ENCODE measurements at regions not wholly inside any gene's neighbourhood (a gene's known extent, or its start where the extent isn't known, plus 50 kb on each side); places are given as distances from the start of the nearest gene placed in this dataset.

GRCh38 chr7:125512373-125512772 lies 582.7 kb upstream of the POT1 start:
- ChIA-PET POLR2A (no interaction called here), CTCF (no interaction called here)
- Mint-ChIP-seq H3K27ac (no peak overlapping the region), H3K9me3 (ENCODE audit: insufficient read depth) (peaks cover 4% of the 10 kb centered on the region), H3K36me3 (ENCODE audit: low read depth) (no peaks in the 10 kb centered on the region), H3K4me3 (no peak overlapping the region), H3K27me3 (ENCODE audit: low read depth) (no peaks in the 10 kb centered on the region), H3K4me1 (ENCODE audit: low read depth) (no peaks in the 10 kb centered on the region)
- no peak for ATAC-seq
- DNase-seq: no peak

- no peak overlapping the region for H3K27ac Mint-ChIP-seq
- ChIA-PET POLR2A (no interaction called here), CTCF (no interaction called here)
- DNase-seq (no peak), ATAC-seq (no peak)
- peaks cover 4% of the 10 kb centered on the region for H3K9me3 Mint-ChIP-seq (ENCODE audit: insufficient read depth)
- H3K27me3 Mint-ChIP-seq (ENCODE audit: low read depth): no peaks in the 10 kb centered on the region
- no peaks in the 10 kb centered on the region for H3K36me3 Mint-ChIP-seq (ENCODE audit: low read depth)
- H3K4me1 Mint-ChIP-seq (ENCODE audit: low read depth): no peaks in the 10 kb centered on the region
- H3K4me3 Mint-ChIP-seq: no peak overlapping the region
These were observed 581.7 kb upstream of the POT1 start for GRCh38 chr7:125511310-125511709.

GRCh38 chr7:125506331-125506730 lies 576.7 kb upstream of the POT1 start:
- POLR2A ChIA-PET: no interaction called here
- no peaks in the 10 kb centered on the region for H3K36me3 Mint-ChIP-seq (ENCODE audit: low read depth)
- H3K4me3 Mint-ChIP-seq: no peak overlapping the region
- no peaks in the 10 kb centered on the region for H3K4me1 Mint-ChIP-seq (ENCODE audit: low read depth)
- H3K27ac Mint-ChIP-seq: no peak overlapping the region
- CTCF ChIA-PET: no interaction called here
- ATAC-seq (no peak), DNase-seq (no peak)
- peaks cover 14% of the 10 kb centered on the region for H3K9me3 Mint-ChIP-seq (ENCODE audit: insufficient read depth)
- no peaks in the 10 kb centered on the region for H3K27me3 Mint-ChIP-seq (ENCODE audit: low read depth)

DNA sequence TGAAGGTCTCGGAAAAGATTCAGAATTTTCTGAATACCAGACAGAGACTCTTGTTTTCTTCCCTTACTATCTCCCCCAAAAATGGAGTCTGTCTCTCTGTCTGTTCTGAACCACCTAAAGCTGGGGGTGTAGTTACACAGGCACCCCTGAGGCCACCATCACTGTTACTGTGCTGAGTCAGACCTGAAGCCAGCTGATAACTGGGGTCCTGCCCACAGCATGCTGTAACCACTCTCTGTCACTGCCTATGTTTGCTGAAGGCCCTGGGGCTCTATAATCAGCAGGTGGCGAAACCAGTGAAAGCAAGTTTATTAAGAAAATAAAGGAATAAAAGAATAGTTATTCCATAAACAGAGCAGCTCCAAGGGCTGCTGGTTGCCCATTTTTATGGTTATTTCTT lies 575.2 kb upstream of the POT1 start:
- Mint-ChIP-seq H3K36me3 (ENCODE audit: low read depth) (no peaks in the 10 kb centered on the region), H3K9me3 (ENCODE audit: insufficient read depth) (peaks cover 14% of the 10 kb centered on the region), H3K27me3 (ENCODE audit: low read depth) (no peaks in the 10 kb centered on the region), H3K27ac (no peak overlapping the region), H3K4me3 (no peak overlapping the region), H3K4me1 (ENCODE audit: low read depth) (no peaks in the 10 kb centered on the region)
- ATAC-seq (no peak), DNase-seq (no peak)
- ChIA-PET POLR2A (no interaction called here), CTCF (no interaction called here)

GRCh38 chr7:125495997-125496396 lies 566.4 kb upstream of the POT1 start:
- Mint-ChIP-seq H3K36me3 (ENCODE audit: low read depth) (no peaks in the 10 kb centered on the region), H3K27ac (no peak overlapping the region), H3K4me3 (no peak overlapping the region), H3K9me3 (ENCODE audit: insufficient read depth) (peaks cover 5% of the 10 kb centered on the region), H3K4me1 (ENCODE audit: low read depth) (no peaks in the 10 kb centered on the region), H3K27me3 (ENCODE audit: low read depth) (no peaks in the 10 kb centered on the region)
- ATAC-seq: no peak
- ChIA-PET CTCF (no interaction called here), POLR2A (no interaction called here)
- no peak for DNase-seq

DNA sequence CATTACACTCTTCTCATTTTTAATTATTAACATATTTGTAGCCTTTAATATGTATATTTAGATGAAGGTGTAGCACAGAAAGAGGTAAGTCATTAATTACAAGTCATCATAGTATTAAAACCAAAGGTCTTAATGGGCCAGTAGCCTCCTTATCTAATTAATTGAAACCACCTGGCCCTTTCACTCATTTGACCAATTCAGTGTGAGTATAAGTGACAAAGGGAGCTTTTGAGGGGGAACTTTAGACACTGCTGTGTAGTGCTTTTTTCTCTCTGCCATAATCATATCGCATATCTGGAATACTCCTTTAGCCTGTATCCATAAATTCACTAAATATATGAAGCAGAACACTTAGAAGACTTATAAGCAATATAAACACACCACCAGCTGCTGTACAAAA lies 562.9 kb upstream of the POT1 start:
- H3K9me3 Mint-ChIP-seq (ENCODE audit: insufficient read depth): peaks cover 5% of the 10 kb centered on the region
- H3K27ac Mint-ChIP-seq: no peak overlapping the region
- no peaks in the 10 kb centered on the region for H3K27me3 Mint-ChIP-seq (ENCODE audit: low read depth)
- CTCF ChIA-PET: no interaction called here
- H3K4me1 Mint-ChIP-seq (ENCODE audit: low read depth): no peaks in the 10 kb centered on the region
- no peak for ATAC-seq
- no peak for DNase-seq
- POLR2A ChIA-PET: no interaction called here
- H3K4me3 Mint-ChIP-seq: no peak overlapping the region
- no peaks in the 10 kb centered on the region for H3K36me3 Mint-ChIP-seq (ENCODE audit: low read depth)

DNA sequence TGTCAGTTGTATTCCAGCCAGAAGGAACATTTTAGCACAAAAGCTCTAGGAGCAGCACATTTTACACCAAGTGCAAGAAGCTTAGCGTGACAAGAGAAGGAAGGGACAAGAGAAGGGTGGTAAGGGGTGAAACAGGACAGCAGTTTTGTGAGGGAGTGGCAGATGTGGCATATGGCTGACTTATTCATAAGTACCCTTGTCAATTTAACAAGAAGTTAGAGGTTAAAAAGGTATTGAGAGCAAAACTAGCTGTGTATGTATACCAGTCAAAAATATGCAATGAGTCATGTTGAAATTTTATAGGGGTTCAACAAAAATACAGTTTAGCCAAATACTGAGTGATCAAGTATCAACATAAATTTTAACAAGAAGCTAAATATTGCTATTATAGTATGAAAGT lies 561.5 kb upstream of the POT1 start:
- Mint-ChIP-seq H3K4me3 (no peak overlapping the region), H3K4me1 (ENCODE audit: low read depth) (no peaks in the 10 kb centered on the region), H3K9me3 (ENCODE audit: insufficient read depth) (peaks cover 5% of the 10 kb centered on the region), H3K36me3 (ENCODE audit: low read depth) (no peaks in the 10 kb centered on the region), H3K27me3 (ENCODE audit: low read depth) (no peaks in the 10 kb centered on the region), H3K27ac (no peak overlapping the region)
- ChIA-PET CTCF (no interaction called here), POLR2A (no interaction called here)
- ATAC-seq (no peak), DNase-seq (no peak)

- DNase-seq: no peak
- CTCF ChIA-PET: no interaction called here
- Mint-ChIP-seq H3K9me3 (ENCODE audit: insufficient read depth) (peaks cover 5% of the 10 kb centered on the region), H3K4me3 (no peak overlapping the region), H3K36me3 (ENCODE audit: low read depth) (no peaks in the 10 kb centered on the region), H3K4me1 (ENCODE audit: low read depth) (no peaks in the 10 kb centered on the region), H3K27me3 (ENCODE audit: low read depth) (no peaks in the 10 kb centered on the region), H3K27ac (no peak overlapping the region)
- POLR2A ChIA-PET: no interaction called here
- no peak for ATAC-seq
These were observed 560.5 kb upstream of the POT1 start for GRCh38 chr7:125490167-125490566.

DNA sequence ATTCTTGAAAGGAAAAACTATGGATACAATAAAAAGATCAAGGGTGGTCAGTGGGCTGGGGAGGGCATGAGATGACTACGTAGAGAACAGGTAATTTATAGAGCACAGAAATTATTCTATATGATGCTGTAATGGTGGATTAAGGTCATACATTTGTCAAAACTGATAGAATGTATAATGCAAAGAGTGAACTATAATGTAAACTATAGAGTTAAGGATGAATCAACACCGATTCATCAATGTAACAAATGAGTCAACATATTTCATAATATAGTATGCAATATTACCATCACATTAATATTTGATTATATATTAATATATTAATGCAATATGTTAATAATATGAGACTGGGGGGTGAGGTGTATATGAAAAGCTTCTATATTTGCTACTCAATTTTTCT lies 555.6 kb upstream of the POT1 start:
- ATAC-seq (no peak), DNase-seq (no peak)
- Mint-ChIP-seq H3K4me1 (ENCODE audit: low read depth) (no peaks in the 10 kb centered on the region), H3K27ac (no peak overlapping the region), H3K4me3 (no peak overlapping the region), H3K27me3 (ENCODE audit: low read depth) (no peaks in the 10 kb centered on the region), H3K9me3 (ENCODE audit: insufficient read depth) (no peaks in the 10 kb centered on the region), H3K36me3 (ENCODE audit: low read depth) (no peaks in the 10 kb centered on the region)
- ChIA-PET POLR2A (no interaction called here), CTCF (no interaction called here)

GRCh38 chr7:125484755-125485154 lies 555.1 kb upstream of the POT1 start:
- POLR2A ChIA-PET: no interaction called here
- H3K36me3 Mint-ChIP-seq (ENCODE audit: low read depth): no peaks in the 10 kb centered on the region
- H3K27me3 Mint-ChIP-seq (ENCODE audit: low read depth): no peaks in the 10 kb centered on the region
- H3K4me1 Mint-ChIP-seq (ENCODE audit: low read depth): no peaks in the 10 kb centered on the region
- CTCF ChIA-PET: no interaction called here
- H3K9me3 Mint-ChIP-seq (ENCODE audit: insufficient read depth): no peaks in the 10 kb centered on the region
- no peak overlapping the region for H3K4me3 Mint-ChIP-seq
- no peak for ATAC-seq
- H3K27ac Mint-ChIP-seq: no peak overlapping the region
- DNase-seq: no peak

DNA sequence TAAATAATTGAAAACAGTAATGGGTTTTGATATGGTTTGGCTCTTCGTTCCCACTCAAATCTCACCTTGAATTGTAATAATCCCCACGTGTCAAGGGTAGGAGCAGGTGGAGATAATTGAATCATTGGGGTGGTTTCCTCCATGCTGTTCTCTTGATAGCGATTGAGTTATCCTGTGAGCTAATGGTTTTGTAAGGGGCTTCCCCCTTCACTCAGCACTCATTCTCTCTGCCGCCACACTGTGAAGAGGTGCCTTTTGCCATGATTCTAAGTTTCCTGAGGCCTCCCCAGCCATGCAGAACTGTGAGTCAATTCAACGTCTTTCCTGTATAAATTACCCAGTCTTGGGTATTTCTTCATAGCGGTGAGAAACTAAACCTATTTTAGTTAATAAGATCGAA lies 551.7 kb upstream of the POT1 start:
- Mint-ChIP-seq H3K4me1 (ENCODE audit: low read depth) (no peaks in the 10 kb centered on the region), H3K27ac (no peak overlapping the region), H3K27me3 (ENCODE audit: low read depth) (no peaks in the 10 kb centered on the region), H3K9me3 (ENCODE audit: insufficient read depth) (no peaks in the 10 kb centered on the region), H3K36me3 (ENCODE audit: low read depth) (no peaks in the 10 kb centered on the region), H3K4me3 (no peak overlapping the region)
- CTCF ChIA-PET: no interaction called here
- POLR2A ChIA-PET: no interaction called here
- no peak for ATAC-seq
- no peak for DNase-seq

GRCh38 chr7:125480762-125481161 lies 551.1 kb upstream of the POT1 start:
- Mint-ChIP-seq H3K27ac (no peak overlapping the region), H3K4me1 (ENCODE audit: low read depth) (no peaks in the 10 kb centered on the region), H3K36me3 (ENCODE audit: low read depth) (no peaks in the 10 kb centered on the region), H3K27me3 (ENCODE audit: low read depth) (no peaks in the 10 kb centered on the region), H3K9me3 (ENCODE audit: insufficient read depth) (no peaks in the 10 kb centered on the region), H3K4me3 (no peak overlapping the region)
- ChIA-PET CTCF (no interaction called here), POLR2A (no interaction called here)
- DNase-seq (no peak), ATAC-seq (no peak)

GRCh38 chr7:125468855-125469174 lies 539.2 kb upstream of the POT1 start:
- Mint-ChIP-seq H3K36me3 (ENCODE audit: low read depth) (no peaks in the 10 kb centered on the region), H3K27me3 (ENCODE audit: low read depth) (no peaks in the 10 kb centered on the region), H3K9me3 (ENCODE audit: insufficient read depth) (peaks cover 6% of the 10 kb centered on the region), H3K4me3 (no peak overlapping the region), H3K27ac (no peak overlapping the region), H3K4me1 (ENCODE audit: low read depth) (no peaks in the 10 kb centered on the region)
- DNase-seq: no peak
- POLR2A ChIA-PET: no interaction called here
- no peak for ATAC-seq
- CTCF ChIA-PET: no interaction called here

All from activated CD8-positive, alpha-beta T cell treated with anti-CD3 and anti-CD28 coated beads, Interleukin-2, amount 10 ng/mL, durations not matched to agents 7 days and 5 days (primary cell).